HEK293T (cell line): ENCODE measurements at regions not wholly inside any gene's neighbourhood (a gene's known extent, or its start where the extent isn't known, plus 50 kb on each side); places are given as distances from the start of the nearest gene placed in this dataset.
"Not testable (repeated sequence)": the region's sequence is repeated elsewhere in the genome, so short reads cannot be mapped to it uniquely, and the experiment has no call there.

ENCODE experiments used
- CTCF ChIA-PET: fragments of 350-600 bp; formaldehyde crosslinking; extraction: SDS; loops from one replicate; lab custom pipeline; 2021; ENCODE audit warnings: antibody characterized with exemption, inconsistent platforms; lab: Yijun Ruan, JAX
- POLR2A ChIA-PET: fragments of 350-600 bp; formaldehyde crosslinking; extraction: SDS; loops from one replicate; lab custom pipeline; 2020; ENCODE audit warnings: antibody characterized with exemption, inconsistent platforms; lab: Yijun Ruan, JAX
- DNase-seq: peaks from one replicate; pipeline ENCODE4 v3.0.0; 2012; ENCODE audit warnings: mixed read lengths; ENCODE audit errors: extremely low spot score
- ARNT ChIP-seq: fragments of 450-650 bp; IDR thresholded peaks from 2 replicates; pipeline ENCODE4 v1.6.1; 2017; ENCODE audit warnings: mild to moderate bottlenecking
- BHLHE40 ChIP-seq: fragments of 450-650 bp; IDR thresholded peaks from 2 replicates; pipeline ENCODE4 v1.6.1; 2016; ENCODE audit warnings: mild to moderate bottlenecking, moderate library complexity, borderline replicate concordance
- CTBP1 ChIP-seq: fragments of 450-650 bp; IDR thresholded peaks from 2 replicates; pipeline ENCODE4 v1.6.1; 2016; ENCODE audit warnings: borderline replicate concordance
- ELF4 ChIP-seq: fragments of 450-650 bp; IDR thresholded peaks from 2 replicates; pipeline ENCODE4 v1.6.1; 2017; ENCODE audit warnings: antibody characterized with exemption
- FOXA1 ChIP-seq: fragments of 450-650 bp; IDR thresholded peaks from 2 replicates; pipeline ENCODE4 v1.6.1; 2016; ENCODE audit warnings: mild to moderate bottlenecking
- FOXK2 ChIP-seq: fragments of 450-650 bp; IDR thresholded peaks from 2 replicates; pipeline ENCODE4 v1.6.1; 2016; ENCODE audit warnings: mild to moderate bottlenecking
- FOXM1 ChIP-seq: fragments of 450-650 bp; IDR thresholded peaks from 2 replicates; pipeline ENCODE4 v1.6.1; 2017; ENCODE audit warnings: mild to moderate bottlenecking, borderline replicate concordance
- HDGF ChIP-seq: fragments of 450-650 bp; IDR thresholded peaks from 2 replicates; pipeline ENCODE4 v1.6.1; 2017; ENCODE audit warnings: antibody characterized with exemption, borderline replicate concordance
- L3MBTL2 ChIP-seq: fragments of 450-650 bp; conservative IDR thresholded peaks from 2 replicates; pipeline ENCODE4 v1.6.1; 2016; ENCODE audit warnings: mild to moderate bottlenecking
- LEF1 ChIP-seq: fragments of 450-650 bp; IDR thresholded peaks from 2 replicates; pipeline ENCODE4 v1.6.1; 2017; ENCODE audit warnings: mild to moderate bottlenecking, borderline replicate concordance
- NFRKB ChIP-seq: fragments of 450-650 bp; IDR thresholded peaks from 2 replicates; pipeline ENCODE4 v1.6.1; 2016; ENCODE audit warnings: mild to moderate bottlenecking, moderate library complexity
- SP1 ChIP-seq: fragments of 450-650 bp; IDR thresholded peaks from 2 replicates; pipeline ENCODE4 v1.6.1; 2017
- SUZ12 ChIP-seq: fragments of 450-650 bp; IDR thresholded peaks from 2 replicates; pipeline ENCODE4 v1.6.1; 2016; ENCODE audit warnings: mild to moderate bottlenecking
- TARDBP ChIP-seq: fragments of 450-650 bp; IDR thresholded peaks from 2 replicates; pipeline ENCODE4 v1.6.1; 2016
- ZNF384 ChIP-seq: fragments of 450-650 bp; IDR thresholded peaks from 2 replicates; pipeline ENCODE4 v1.6.1; 2016
- TF ChIP-seq, protein P1 (sequence below): fragments of 450-650 bp; IDR thresholded peaks from 2 replicates; pipeline ENCODE4 v1.6.1; 2016

DNA sequence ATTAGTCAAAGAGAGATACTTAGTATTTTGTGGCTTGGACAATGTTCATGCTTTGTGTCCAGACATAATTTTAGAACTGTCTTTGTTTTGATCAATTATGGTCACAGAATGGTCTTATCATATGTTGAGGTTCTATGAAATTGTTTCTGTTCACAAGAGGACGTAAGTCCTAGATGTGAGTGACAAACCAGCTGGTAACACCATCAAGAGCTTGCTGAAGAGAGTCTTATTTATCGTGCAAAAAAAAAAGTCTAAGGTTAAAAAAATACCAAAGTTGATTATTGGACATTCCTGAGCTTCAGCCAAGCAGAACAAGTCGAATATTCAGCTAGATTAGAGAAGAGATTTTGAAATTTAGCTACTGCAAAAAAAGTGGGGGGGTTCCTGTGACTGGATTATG is 495.9 kb upstream of the NAALADL2 start:
- POLR2A ChIA-PET, result no interaction called here
- CTCF ChIA-PET, result no interaction called here
- no peak for DNase-seq
- TF ChIP-seq NFRKB (no peak), FOXK2 (no peak), SP1 (no peak), LEF1 (no peak)

DNA sequence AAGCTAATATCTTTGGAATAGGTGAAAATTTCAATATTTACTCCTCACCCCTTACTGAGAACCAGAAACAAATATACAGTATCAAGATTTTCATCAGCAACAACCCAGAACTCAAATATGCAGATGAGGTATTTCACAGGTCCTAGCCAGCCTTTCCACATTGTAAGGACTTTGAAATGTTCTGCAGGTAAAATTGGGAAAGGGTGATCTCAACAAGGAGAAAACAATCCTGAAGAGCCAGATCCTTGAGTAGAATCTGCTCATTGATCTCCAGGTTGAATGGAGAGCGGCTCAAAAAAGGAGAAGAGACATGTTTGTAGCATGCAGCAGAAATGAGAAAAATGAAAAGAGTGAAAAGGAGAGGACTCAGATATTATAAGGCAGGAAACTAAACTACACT is 493.3 kb upstream of the NAALADL2 start:
- TF ChIP-seq L3MBTL2 (no peak), HDGF (no peak)
- CTCF ChIA-PET, result no interaction called here
- DNase-seq, result no peak
- POLR2A ChIA-PET, result no interaction called here

DNA sequence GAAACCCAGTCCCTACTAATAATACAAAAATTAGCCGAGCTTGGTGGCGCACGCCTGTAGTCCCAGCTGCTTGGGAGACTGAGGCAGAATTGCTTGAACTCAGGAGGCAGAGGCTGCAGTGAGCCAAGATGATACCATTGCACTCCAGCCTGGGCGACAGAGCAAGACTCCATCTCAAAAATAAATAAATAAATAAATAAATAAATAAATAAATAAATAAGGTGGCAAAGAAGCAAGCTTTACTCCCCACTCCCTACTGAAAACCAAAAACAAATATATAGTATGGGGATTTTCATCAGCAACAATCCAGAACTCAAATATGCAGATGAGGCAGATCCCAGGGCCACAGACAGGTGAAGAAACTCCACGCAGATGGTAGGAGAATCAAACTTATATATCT is 492.2 kb upstream of the NAALADL2 start:
- CTCF ChIA-PET, DNase-seq, POLR2A ChIA-PET: not testable (repeated sequence)

DNA sequence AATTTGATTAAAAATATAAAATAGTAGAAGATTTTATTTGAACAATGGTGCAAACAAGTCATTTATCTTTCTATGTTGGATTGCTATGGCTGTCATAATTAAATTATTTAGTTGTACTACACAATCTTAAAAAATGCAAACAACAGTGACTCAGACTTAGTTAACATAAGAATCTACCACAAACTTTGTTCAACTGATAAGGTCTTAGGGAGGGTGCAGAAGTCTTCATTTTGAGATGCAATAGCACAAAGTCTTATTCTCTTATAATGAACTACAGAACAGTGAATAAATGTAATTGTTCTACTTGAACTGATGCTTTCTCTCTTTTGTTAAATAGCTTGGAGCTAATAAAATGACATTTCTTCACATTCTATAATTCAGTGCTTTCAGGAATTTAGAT is 482.8 kb upstream of the NAALADL2 start:
- CTCF ChIA-PET, result no interaction called here
- POLR2A ChIA-PET, result no interaction called here
- no peak for TF ChIP-seq NFRKB
- no peak for DNase-seq

DNA sequence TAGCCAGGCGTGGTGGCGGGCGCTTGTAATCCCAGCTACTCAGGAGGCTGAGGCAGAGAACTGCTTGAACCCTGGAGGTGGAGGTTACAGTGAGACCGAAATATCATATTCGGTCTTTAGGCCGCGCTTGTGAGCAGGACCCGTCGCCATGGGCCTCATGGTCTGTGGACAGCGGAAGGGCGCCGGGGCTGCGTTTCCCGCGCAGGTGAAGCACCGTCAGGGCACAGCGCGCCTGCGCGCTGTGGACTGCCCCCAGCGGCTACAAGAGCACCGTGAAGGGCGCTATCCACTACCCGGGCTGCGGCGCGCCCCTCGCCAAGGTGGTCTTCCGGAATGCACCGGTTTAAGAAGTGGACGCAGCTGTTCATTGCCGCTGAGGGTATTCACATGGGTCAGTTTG is 482.0 kb upstream of the NAALADL2 start:
- DNase-seq, result no peak
- no peak for TF ChIP-seq L3MBTL2
- CTCF ChIA-PET, result no interaction called here
- POLR2A ChIA-PET, result no interaction called here

DNA sequence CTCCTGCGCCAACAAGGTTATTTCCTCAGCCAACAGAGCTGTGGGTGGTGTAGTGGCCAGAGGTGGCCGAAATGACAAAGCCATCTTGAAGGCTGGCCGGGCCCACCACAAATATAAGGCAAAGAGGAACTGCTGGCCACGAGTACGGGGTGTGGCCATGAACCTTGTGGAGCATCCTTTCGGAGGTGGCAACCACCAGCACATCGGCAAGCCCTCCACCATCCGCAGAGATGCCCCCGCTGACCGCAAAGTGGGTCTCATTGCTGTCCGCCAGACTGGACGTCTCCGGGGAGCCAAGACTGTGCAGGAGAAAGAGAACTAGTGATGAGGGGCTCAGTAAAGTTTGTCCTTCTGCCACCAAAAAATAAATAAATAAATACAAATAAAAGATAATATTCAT is 481.4 kb upstream of the NAALADL2 start:
- ChIA-PET POLR2A (no interaction called here), CTCF (no interaction called here)
- TF ChIP-seq SUZ12, result no peak
- TF ChIP-seq ZNF384, result no peak
- no peak for TF ChIP-seq ARNT
- TF ChIP-seq HDGF, result no peak
- no peak for TF ChIP-seq L3MBTL2
- no peak for TF ChIP-seq LEF1
- TF ChIP-seq SP1, result no peak
- no peak for TF ChIP-seq FOXM1
- DNase-seq, result no peak

DNA sequence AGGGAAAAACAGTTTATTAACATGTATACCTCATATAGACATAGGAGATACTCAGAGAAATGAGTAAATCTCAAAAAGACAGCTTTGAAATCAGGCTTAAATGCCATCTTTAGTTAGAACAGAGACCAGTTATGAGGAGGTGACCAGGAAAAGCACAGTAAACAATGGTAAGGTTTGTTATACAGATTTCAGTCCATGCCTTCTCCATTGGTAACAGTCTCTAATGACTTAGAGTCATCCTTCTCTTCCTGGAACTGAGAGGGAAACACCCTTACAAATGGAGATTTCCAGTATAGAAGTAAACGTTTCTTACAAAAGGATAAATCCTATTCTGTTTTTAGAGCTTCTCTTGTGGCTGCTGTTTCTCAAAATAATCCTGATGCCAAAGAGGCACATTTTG is 476.3 kb upstream of the NAALADL2 start:
- POLR2A ChIA-PET, result no interaction called here

DNA sequence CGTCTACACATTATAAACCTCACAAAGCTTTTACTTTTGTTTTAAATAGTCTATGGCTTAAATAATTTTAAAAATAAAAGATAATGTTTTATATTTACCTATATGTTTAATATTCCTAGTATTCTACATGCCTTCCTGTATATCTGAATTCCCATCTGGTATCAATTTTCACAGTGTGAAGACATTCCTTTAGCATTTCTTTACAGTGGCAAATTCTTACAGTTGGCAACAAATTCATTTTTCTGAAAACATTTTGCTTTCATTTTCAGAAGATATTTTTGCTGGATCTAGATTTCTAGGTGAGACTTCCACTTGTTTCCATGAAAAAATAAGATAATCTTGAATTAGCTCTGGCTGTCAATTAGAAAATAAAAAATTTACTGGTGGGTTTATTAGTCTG is 471.4 kb upstream of the NAALADL2 start:
- TF ChIP-seq BHLHE40 (no peak), FOXK2 (no peak), SUZ12 (no peak), CTBP1 (no peak)
- TF ChIP-seq, protein P1, sequence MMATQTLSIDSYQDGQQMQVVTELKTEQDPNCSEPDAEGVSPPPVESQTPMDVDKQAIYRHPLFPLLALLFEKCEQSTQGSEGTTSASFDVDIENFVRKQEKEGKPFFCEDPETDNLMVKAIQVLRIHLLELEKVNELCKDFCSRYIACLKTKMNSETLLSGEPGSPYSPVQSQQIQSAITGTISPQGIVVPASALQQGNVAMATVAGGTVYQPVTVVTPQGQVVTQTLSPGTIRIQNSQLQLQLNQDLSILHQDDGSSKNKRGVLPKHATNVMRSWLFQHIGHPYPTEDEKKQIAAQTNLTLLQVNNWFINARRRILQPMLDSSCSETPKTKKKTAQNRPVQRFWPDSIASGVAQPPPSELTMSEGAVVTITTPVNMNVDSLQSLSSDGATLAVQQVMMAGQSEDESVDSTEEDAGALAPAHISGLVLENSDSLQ, result no peak
- CTCF ChIA-PET, result no interaction called here
- POLR2A ChIA-PET, result no interaction called here
- no peak for DNase-seq

More for the DNA sequence above, 476.3 kb upstream of the NAALADL2 start:
- TF ChIP-seq FOXA1, result no peak
- no peak for TF ChIP-seq FOXK2
- no peak for TF ChIP-seq FOXM1
- TF ChIP-seq CTBP1, result no peak
- no peak for TF ChIP-seq SUZ12
- no peak for TF ChIP-seq ARNT
- TF ChIP-seq, protein P1, result no peak
- no peak for TF ChIP-seq ELF4
- TF ChIP-seq SP1, result no peak
- TF ChIP-seq ZNF384, result no peak
- TF ChIP-seq L3MBTL2, result no peak
- TF ChIP-seq HDGF, result no peak
- no peak for TF ChIP-seq LEF1
- no peak for TF ChIP-seq TARDBP
- no peak for DNase-seq
- CTCF ChIA-PET, result interaction anchor here (0.6 kb wide), 1 partner anchor 14 kb away, joined by 3 read pairs; no protein-coding TSS in a partner anchor

DNA sequence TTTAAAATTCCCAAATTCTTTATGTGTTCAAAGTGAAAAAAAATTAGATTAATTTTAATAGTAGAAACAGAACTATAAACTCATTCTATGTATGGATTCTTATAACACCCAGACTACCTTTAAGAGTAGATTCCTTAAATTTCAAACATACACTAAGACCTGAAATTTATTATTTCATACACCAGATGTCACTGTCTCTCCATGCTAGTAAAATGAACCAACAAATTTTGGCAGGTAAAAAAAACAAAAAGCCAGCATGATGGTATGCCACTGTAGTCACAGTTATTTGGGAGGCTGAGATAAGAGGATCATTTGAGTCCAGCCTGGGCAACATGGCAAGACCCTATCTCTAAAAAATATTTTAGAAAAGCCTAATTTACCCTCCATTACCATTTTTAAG is 461.3 kb upstream of the NAALADL2 start:
- ChIA-PET CTCF (no interaction called here), POLR2A (no interaction called here)
- DNase-seq, result no peak
- no peak for TF ChIP-seq HDGF
- TF ChIP-seq, protein P1, result no peak
- TF ChIP-seq FOXA1, result no peak
- TF ChIP-seq NFRKB, result no peak
- no peak for TF ChIP-seq SUZ12
- TF ChIP-seq ZNF384, result no peak
- TF ChIP-seq FOXM1, result no peak
- no peak for TF ChIP-seq TARDBP
- no peak for TF ChIP-seq CTBP1
- no peak for TF ChIP-seq L3MBTL2
- no peak for TF ChIP-seq FOXK2
- no peak for TF ChIP-seq ARNT
- no peak for TF ChIP-seq LEF1
- TF ChIP-seq ELF4, result no peak
- TF ChIP-seq BHLHE40, result no peak
- TF ChIP-seq SP1, result no peak
